ENCODE measurements at regions not wholly inside any gene's neighbourhood (a gene's known extent, or its start where the extent isn't known, plus 50 kb on each side); places are given as distances from the start of the nearest gene placed in this dataset.

GRCh38 chr7:53965716-53966115 is 576.5 kb upstream of the VSTM2A start:
- TF ChIP-seq YY1 (IDR thresholded peaks at IDR 0.05; ENCODE audit: extremely low read depth, insufficient replicate concordance, low read depth, low read length) (no peak), MAX (IDR thresholded peaks at IDR 0.05) (no peak), POLR2A (IDR thresholded peaks at IDR 0.05; ENCODE audit: borderline replicate concordance, extremely low read depth, insufficient read depth, insufficient read length) (no peak), CTCF (IDR thresholded peaks at IDR 0.05 in 2 of 3, conservative IDR thresholded peaks at IDR 0.05 in 1 of 3; ENCODE audit: borderline replicate concordance in 1 of 3, insufficient read depth in 1 of 3, low read depth in 2 of 3, low read length in 2 of 3) (no peak), EZH2phosphoT487 (IDR thresholded peaks at IDR 0.05; ENCODE audit: borderline replicate concordance) (no peak), EGR1 (IDR thresholded peaks at IDR 0.05; ENCODE audit: low read depth) (no peak), RAD21 (IDR thresholded peaks at IDR 0.05; ENCODE audit: low read depth) (no peak), JUND (IDR thresholded peaks at IDR 0.05) (no peak), EZH2 (IDR thresholded peaks at IDR 0.05) (no peak), POLR2AphosphoS5 (IDR thresholded peaks at IDR 0.05; ENCODE audit: low read depth, low read length) (no peak)
- TF ChIP-seq, protein P1, sequence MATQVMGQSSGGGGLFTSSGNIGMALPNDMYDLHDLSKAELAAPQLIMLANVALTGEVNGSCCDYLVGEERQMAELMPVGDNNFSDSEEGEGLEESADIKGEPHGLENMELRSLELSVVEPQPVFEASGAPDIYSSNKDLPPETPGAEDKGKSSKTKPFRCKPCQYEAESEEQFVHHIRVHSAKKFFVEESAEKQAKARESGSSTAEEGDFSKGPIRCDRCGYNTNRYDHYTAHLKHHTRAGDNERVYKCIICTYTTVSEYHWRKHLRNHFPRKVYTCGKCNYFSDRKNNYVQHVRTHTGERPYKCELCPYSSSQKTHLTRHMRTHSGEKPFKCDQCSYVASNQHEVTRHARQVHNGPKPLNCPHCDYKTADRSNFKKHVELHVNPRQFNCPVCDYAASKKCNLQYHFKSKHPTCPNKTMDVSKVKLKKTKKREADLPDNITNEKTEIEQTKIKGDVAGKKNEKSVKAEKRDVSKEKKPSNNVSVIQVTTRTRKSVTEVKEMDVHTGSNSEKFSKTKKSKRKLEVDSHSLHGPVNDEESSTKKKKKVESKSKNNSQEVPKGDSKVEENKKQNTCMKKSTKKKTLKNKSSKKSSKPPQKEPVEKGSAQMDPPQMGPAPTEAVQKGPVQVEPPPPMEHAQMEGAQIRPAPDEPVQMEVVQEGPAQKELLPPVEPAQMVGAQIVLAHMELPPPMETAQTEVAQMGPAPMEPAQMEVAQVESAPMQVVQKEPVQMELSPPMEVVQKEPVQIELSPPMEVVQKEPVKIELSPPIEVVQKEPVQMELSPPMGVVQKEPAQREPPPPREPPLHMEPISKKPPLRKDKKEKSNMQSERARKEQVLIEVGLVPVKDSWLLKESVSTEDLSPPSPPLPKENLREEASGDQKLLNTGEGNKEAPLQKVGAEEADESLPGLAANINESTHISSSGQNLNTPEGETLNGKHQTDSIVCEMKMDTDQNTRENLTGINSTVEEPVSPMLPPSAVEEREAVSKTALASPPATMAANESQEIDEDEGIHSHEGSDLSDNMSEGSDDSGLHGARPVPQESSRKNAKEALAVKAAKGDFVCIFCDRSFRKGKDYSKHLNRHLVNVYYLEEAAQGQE (IDR thresholded peaks at IDR 0.05; ENCODE audit: low read depth): no peak

Data from HCT116 (cell line).